ENCODE measurements at regions not wholly inside any gene's neighbourhood (a gene's known extent, or its start where the extent isn't known, plus 50 kb on each side); places are given as distances from the start of the nearest gene placed in this dataset.

DNA sequence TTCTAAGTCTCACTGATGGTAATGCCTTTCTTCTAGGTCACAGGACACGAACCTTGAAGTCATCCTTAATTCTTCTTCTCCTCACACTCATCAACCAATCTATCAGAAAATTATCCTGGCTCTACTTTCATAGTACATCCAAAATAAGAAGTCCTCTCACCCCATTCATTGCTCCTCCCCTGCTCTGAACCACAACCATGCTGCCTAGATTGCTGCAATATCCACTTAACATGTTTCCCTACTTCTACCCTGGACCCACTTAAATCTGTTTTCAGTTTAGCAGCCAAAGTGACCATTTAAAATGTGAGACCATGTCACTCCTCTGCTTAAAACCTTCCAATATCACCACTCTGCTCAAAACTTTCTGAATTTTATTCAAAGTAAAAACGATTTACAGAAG, 445.9 kb upstream of the FAT3 start:
- no peak for TF ChIP-seq MAX (IDR thresholded peaks at IDR 0.05; ENCODE audit: insufficient read depth, insufficient read length)
- TF ChIP-seq, protein P1, sequence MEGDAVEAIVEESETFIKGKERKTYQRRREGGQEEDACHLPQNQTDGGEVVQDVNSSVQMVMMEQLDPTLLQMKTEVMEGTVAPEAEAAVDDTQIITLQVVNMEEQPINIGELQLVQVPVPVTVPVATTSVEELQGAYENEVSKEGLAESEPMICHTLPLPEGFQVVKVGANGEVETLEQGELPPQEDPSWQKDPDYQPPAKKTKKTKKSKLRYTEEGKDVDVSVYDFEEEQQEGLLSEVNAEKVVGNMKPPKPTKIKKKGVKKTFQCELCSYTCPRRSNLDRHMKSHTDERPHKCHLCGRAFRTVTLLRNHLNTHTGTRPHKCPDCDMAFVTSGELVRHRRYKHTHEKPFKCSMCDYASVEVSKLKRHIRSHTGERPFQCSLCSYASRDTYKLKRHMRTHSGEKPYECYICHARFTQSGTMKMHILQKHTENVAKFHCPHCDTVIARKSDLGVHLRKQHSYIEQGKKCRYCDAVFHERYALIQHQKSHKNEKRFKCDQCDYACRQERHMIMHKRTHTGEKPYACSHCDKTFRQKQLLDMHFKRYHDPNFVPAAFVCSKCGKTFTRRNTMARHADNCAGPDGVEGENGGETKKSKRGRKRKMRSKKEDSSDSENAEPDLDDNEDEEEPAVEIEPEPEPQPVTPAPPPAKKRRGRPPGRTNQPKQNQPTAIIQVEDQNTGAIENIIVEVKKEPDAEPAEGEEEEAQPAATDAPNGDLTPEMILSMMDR (IDR thresholded peaks at IDR 0.05; ENCODE audit: extremely low read depth in 1 of 2, insufficient read depth in 1 of 2, low read depth in 1 of 2, low read length in 2 of 2), result no peak

Data from endothelial cell of umbilical vein (primary cell).